GM18870 (cell line): ENCODE measurements at regions not wholly inside any gene's neighbourhood (a gene's known extent, or its start where the extent isn't known, plus 50 kb on each side); places are given as distances from the start of the nearest gene placed in this dataset.
"Not testable (repeated sequence)": the region's sequence is repeated elsewhere in the genome, so short reads cannot be mapped to it uniquely, and the experiment has no call there.

Experiments
- ATAC-seq: cut with Tn5 transposase; IDR thresholded peaks from one replicate; pipeline ENCODE4 v1.9.1; 2021; ENCODE audit warnings: moderate library complexity; ENCODE audit not compliant: unreplicated experiment

DNA sequence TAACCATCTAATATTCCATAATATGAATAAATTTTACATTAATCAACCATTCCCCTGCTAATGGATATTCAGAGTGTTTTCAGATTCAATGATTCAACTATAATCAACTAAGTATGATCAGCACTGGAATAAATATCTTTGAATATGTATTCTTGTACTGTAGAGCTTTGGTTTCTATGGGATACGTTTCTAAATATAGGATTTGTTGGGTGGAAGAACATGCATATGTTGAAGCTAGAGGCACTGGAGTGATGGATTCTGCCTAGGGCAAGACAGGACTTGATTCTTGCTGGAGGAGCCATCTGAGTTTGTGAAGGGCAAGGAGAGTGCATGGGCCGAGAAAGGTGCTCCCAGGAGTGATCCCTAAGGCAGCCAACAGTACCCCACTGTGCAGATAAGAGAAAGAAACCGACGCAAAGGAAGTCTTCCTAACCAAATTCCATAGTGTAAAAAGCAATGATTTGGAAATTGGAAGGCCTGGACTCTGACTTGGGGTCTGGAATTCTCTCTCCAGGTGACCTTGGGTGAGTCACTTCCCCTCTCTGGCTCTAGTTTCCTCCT lies 418.7 kb downstream of the PREX1 start:
- ATAC-seq: no peak

DNA sequence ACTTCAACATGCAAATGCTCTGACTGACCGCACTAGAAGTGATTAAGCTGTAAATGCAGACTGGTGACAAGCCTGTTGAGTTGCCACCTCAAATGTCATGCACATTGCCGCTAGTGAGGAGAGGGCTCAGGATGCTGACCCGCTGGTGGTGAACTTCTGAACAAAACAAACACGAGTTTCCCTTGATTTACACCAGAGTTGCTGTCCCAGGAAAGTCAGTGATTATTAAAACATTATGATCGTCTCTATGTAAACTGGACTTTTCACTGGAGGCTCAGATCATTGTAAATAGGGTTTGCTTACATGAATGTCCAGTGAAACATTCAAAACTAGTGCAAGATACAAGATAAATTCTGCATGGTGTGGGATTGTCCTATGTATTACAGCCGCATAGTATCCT lies 420.1 kb downstream of the PREX1 start:
- no peak for ATAC-seq

DNA sequence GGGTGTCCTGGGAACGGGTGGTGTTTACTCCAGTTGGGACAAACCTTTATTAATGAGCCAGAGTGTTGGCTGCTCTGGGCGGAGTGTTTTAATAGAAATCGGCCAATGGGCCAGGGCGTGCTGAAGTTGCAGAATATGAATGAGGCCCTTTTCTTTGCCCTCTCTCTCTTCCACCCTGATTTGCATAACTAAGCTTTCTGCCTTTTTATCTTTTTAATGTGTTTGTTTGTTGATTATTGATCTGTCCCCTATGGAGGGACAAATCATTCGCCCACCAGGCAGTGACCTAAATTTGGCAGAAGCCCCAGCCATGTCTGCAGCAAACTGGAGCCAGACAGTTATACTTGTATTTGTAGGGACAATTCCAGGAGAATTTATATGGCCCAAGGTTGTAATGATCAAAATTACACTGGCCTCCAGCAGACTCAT lies 420.9 kb downstream of the PREX1 start:
- no peak for ATAC-seq

DNA sequence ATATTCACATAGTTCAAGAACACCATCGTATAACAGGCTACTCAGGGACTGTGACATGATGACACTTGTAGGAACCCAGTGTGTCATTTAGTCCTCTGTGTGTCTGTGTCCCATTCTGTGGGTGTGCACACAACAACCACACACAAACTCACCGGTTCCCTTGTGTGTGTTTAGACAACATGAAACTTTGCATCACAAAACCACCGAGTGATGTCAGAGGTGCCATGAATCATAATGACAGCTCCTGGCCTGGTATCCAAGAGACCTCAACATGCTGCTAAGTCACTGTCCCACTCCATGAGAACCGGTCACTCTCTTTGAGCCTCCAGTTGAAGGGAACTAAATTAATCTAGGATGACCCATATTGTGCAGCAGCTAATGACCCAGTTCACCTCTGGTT lies 421.3 kb downstream of the PREX1 start:
- no peak for ATAC-seq

DNA sequence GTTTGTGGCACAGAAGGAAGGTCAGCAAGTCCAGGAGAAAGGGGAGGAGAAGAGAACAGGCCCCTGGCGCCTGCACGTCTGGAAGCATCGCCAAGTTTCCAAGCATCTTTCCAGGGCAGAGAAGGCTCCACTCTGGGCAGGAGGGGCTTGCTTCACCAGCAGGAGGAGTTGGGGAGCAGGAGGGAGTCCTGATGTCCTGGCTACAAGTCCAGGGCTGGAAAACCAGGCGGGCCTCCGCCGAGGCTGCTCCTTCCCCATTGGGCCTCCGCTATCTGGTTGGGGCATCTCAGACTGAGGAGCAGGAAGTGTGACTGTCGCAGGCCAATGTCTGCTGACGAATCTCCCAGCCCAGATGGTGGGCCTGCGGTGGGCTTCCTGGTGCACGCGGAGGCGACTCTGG lies 421.9 kb downstream of the PREX1 start:
- no peak for ATAC-seq

DNA sequence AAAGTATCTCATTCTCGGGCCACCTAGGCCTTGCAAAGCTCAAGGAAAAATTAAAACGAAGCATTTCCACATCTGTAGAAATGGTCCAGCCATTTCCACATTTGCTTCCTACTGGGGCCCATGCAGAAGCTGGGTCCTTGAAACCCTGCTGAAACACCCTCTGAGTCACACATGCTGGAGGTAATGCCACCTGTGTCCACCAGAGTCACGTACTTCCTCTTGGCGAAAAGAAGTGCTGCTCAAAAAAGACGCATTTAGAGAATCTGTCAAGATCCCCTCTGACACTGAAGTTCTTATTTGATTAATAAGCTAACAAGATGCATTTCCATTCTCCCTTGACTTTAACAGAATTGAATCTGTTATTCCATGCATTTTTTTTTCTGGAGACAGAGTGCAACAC lies 423.2 kb downstream of the PREX1 start:
- ATAC-seq: no peak

DNA sequence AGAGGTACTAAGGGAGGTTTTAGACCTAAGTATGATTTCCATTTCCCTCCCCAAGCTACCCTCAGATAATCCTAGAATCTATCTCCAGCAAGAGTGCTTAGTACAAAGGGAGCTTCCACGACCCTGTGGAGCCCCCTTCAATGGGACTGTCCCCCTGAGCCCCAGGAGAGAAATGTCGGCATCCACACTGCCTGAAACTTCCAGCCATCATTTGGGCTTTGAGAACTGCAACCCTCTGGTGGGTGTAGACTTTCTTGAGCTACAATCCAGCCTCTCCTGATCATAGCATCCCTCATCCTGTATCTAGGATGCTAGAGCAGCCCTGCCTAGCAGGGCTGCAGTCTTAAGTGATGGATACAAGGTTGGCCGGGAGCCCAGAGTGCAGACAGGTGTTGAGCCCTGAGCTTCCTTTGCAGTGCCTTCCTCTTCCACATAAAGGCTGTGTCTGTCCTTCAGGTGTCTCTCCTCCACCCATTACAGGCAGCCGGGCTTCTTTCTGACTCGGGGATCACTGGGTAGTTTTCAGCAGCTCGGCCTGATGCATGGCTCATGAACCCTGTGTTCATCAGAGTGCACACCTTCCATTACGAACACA lies 424.5 kb downstream of the PREX1 start:
- ATAC-seq: no peak

DNA sequence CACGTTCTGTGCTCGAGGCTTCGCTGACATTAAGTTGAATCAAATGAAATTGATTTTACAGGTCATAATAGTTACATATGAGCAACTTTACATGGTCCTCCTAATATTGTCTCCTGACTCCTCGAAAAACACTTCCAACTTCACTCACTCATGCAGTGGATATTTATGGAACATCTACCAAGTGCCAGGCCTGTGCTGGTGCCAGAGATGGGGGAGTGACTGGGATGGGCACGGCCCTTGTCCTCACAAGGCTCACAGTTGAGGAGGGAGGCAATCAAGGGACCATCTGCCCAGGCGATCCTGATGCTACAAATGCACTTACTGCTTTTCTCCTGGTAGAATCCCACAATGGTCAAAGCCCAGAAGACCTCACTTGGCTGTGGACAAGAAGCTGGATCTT lies 426.4 kb downstream of the PREX1 start:
- ATAC-seq: no peak

DNA sequence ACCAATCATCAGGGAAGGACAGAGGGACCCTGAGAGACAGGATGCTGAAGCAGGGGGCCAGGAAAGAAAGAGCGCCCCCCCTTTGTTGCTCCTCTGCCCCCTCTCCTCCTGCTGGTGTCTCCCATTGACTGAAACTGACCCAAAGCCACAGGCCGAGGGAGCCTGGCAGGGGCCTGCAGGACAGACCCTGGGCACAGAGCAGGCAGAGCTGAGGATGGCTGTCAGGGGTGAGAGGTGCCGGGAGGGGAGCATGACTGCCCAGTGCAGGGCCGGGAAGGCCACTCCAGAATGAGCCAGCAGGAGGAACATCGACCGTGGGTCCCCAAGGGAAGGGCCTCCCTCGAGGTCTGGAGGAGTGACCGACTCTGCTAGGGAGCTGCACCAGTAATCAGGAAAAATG lies 427.8 kb downstream of the PREX1 start:
- no peak for ATAC-seq

DNA sequence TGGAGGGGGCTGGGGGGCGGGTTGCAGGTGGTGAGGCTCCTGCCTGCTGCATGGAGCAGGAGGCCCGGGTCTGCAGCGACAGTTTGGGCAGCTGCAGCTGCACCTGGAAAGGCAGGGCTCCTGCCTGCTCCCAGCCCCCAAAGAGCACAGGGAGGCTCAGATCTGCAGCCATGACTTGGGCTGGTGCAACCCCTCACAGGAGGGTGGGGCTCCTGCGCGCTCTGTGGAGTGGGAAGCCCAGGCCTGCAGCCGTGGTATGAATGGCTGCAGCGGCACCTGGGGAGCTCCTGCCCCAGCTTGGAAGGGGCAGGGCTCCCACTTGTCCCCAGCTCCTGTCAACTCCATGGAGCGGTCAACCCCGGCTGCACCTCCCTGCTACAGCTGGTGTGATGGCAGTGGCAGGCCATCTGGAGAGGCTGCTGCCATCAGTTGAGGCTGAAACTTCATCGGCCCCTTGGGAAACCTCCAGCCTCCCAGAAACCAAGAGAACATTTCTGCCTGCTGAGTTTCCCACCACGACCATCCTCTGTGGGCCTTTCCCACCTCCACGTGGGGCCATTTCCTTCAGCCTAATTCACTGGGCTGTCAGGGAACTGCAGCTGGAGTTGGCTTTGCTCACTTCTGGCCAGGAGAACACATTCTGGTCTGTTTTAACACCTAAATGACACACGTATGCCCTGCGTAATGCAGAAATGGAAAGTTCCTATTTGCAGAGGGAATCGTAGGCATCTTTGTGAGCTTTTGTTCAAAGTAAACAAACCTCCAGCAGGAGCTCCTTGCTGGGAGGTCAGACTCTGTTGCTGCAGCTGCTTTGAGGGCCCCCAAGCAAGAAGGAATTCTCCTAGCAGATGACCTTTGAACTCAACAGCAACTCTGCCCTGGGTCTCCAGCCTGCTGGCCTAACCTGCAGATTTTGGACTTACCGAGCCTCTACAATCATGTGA lies 429.0 kb downstream of the PREX1 start:
- no peak for ATAC-seq

DNA sequence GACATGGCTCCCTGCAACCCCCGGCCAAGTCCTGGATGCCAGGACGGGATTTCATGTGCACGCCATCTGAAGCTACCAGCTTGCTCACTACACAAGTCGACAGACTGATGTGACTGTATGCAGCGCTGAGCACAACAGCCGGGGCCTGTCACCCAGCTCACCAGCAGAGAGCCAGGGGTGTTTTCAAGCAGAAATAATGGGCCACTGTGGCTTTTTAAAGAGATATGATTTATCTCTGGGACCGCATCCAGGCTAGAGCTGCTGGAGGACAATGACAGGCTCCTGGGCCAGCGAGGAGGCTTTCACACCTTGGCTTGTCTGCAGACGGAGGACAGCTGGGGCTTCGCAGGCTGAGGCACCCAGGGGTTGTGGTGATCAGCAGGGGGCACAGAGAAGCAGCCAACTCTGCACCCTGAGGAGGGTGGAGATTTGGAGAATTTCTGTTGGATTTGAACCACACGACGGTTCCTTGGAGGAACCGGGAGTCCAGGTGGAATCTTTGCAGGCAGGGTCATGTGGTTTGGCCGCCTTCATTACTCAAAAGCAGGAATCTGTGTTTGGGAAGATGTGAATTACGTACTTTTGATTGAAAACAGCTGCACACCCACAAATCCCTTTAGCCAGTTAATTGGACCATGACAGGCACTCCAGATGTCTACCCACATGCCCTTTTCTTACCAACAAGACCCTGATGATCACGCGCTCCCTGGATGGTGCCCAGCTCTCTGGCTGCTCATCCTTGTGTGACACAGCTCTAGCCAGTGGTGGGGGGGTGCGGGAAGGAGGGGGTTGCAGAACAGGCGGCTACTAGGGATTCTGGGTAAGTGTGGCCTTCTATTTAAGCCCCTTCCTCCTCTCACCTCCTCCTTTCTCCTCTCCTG lies 430.6 kb downstream of the PREX1 start:
- ATAC-seq: not testable (repeated sequence)

DNA sequence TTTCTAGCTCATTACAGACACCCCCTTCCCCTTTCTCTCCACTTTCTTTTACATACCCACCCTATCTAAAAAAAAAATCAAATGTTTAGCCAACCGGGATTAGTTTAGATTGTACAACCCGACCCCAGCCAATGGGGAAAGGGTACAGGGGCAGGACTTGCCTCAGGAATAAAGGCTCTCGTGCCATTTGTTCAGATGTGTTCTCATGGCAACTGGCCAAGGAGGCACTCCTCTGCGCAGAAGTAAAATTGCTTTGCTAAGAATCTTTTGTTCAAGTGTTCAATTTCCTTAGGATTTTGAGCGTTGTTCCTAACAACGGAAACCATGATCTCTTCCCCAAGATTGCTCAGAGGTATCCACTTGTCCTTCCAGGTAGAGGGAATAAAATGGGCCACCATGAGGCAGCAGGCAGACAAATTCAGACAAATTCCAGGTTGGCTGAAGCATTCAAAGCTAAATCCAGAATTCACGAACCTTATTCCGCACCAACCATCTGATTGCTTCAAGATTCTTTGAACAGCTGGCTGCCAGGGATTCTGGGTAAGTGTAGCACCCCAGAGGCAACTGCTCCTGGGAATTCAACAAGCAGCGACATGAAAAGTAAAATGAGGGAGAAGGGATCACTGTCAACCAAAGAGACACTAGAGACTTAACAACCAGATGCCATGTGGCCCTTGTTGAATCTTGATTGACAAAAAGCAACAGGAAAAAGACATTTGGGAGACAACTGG lies 431.8 kb downstream of the PREX1 start:
- no peak for ATAC-seq

DNA sequence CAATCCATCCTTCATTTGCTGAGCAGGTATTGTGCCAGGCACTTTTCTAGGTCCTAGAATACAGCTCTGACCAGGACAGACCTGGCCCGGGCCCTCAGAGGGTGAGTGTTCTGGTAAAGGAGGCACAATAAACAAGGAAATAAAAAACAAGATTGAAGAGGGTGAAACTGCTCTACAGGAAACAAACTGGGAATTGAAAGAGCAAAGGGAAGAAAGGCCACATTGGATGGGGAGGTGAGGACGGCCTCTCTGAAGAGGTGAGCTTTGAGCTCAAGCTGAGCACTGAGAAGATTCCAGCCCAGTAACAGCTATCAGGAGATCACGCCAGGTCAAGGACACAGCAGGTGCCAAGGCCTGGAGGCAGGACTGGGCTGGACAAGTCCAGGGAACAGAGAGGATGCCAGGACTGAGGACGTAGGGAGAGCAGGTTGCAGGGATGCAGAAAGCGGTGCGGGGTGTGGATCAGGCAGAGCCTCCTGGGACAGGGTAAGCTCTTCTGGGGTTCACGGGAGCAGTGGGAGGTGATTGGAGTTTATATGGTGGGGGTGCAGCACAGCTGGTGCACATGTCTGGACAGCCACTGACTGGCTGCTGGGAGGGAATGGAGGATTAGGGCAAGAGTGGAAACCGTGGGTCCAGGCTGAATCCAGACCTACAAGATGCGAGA lies 433.3 kb downstream of the PREX1 start:
- ATAC-seq: no peak

DNA sequence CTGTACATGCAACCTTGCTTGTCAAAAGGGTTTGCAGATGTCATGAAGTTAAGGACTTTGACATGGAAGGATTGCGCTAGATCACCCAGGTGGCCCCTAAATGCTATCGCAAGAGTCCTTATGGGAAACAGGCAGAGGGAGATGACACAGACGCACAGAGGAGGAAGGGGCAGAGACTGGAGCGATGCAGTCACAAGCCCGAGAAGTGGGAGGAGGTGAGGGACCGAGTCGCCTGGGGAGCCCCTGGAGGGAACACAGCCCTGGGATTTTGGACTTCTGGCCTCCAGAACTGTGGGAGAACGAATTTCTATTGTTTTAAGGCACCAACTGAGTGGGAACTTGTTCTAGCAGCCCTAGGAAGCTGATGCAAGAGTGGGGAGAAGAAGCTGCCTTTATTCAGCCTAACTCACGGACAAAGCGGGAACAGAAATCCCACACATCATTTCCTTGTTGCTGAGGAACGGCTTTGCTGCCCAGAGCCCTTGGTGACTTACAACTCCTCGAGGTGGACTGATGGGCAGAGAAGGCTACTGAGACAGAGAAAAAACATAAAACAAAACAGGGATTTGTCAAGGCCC lies 434.0 kb downstream of the PREX1 start:
- ATAC-seq: no peak

DNA sequence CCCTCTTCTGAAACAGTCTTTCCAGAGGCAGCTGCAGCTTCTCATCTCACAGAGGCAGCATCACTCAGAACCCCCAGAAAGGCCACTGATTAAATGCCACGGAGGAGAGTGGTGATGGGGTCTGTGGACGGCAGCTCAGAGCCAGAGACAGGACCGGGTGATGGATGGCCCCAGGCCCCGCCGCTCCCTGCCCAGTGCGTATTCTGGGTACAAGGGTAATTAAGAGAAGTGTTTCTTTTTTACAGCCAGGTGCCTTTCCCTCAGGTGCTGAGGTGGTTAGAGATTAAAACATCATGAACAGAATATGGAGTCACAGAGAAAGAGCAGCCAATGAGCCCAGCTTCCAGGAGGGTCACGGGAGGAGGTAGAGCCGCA lies 434.5 kb downstream of the PREX1 start:
- no peak for ATAC-seq

DNA sequence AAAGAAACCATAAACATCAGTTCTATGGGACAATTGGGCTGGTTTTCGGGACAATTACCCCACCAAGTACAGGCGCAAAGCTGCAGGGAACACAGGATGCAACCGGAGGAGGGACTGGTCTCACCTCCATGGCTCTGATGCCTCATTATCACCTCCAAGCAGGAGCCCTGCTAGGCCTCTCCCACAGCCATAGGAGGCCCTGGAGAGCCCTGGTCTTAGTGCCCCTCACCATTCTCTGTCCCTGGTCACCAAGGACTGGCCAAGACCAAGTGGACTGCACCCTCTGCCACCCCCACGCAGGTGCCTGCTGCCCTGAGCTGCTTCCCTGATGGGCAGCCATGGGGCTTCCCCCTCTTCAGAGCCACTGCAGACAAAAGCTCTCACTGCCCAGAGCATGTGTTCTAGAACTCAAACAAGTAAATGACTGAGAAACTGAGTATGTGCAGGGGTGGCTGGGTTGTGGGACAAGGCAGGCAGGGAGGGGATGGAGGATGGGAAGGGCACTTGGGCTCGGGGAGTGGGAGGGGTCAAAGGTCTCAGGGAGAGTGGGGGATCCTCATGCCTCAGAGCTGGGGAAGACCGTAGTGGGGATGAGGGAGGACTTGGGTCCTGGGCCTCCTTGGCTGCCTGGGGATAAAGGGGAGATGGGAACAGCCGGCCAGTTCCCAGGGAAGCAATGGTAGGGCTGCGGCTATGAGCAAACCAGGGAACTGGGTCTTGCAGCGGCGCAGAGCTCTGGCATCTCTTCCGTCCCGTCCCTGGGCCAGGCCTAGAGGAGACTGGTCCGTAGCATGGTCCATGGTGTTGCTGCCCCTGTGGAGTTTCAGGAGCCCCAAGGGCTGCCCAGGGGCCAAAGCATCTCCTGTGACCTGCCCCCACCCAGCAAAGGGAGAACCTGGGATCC lies 435.1 kb downstream of the PREX1 start:
- ATAC-seq: no peak

DNA sequence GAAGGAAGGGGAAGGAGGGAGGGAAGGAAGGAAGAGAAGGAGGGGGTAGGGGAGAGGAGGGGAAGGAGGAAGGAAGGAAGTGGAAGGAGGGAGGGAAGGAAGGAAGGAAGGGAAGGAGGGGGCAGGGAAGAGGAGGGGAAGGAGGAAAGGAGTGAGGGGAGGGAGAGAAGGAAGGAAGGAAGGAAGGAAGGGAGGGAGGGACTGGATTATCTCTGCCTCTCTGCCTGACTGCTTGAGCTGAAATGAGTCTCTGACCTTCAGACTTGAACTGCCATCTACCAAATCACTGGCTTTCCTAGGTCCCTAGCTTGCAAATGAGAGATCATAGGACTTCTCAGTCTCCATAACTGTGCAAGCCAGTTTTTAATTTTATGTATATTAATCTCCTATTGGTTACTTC lies 436.8 kb downstream of the PREX1 start:
- no peak for ATAC-seq

DNA sequence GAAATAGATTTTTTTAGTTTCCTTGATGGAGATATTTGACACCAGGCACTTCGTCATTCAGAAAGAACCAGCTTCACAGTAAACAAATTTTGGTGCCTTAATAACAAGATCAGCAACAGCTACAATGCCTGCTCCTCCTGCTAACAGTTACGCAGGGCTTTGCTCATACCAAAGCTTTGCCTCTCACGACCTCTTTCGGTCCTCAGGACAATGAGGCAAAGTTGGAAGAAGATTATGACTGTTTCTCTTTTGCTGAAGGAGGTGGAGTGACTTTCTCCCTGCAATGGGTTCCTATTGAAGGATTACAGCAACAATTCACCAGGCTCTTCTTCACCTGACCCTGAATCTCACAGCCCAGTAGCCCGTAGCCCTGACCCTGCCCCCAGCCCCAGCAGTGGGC lies 440.1 kb downstream of the PREX1 start:
- ATAC-seq: no peak

DNA sequence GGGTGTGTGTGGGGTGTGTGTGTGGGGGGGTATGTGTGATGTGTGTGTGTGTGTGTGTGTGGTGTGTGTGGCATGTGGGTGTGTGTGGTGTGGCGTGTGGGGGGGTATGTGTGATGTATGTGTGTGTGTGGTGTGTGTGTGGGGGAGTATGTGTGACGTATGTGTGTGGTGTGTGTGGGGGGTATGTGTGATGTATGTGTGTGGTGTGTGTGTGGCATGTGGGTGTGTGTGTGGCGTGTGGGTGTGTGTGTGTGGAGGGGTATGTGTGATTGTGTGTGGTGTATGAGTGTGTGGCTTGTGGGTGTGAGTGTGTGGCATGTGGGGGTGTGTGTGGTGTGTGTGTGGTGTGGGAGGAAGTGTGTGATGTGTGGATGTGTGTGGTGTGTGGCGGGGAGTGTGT lies 442.3 kb downstream of the PREX1 start:
- ATAC-seq: no peak
